A172 (cell line): ENCODE measurements at regions not wholly inside any gene's neighbourhood (a gene's known extent, or its start where the extent isn't known, plus 50 kb on each side); places are given as distances from the start of the nearest gene placed in this dataset.

Experiments
- DNase-seq: peaks from one replicate; pipeline ENCODE4 v3.0.0-alpha.2; 2015; ENCODE audit warnings: low spot score

DNA sequence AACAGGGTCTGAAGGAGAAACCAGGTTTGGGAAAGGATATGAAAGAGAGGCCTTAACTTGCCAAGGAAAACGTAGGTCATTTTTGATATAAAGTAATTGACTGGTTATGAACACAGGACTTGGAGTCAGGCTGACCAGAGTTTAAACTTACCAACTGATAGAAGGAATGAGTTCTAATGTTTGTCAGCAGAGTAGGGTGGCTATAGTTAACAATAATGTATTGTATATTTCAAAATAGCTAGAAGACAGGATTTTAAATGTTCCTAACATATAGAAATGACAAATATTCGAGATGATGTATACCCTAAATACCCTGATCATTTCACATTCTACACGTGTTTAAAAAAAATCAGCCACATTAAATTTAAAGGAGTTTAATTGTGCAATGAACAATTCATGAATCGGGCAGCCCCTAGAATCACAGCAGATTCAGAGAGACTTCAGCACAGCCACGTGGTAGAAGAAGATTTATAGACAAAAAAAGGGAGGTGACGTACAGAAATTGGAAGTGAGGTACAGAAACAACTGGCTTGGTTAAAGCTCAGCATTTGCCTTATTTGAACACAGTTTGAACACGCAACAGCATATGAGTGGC lies 52.5 kb upstream of the PLEKHG7 start:
- DNase-seq: no peak

DNA sequence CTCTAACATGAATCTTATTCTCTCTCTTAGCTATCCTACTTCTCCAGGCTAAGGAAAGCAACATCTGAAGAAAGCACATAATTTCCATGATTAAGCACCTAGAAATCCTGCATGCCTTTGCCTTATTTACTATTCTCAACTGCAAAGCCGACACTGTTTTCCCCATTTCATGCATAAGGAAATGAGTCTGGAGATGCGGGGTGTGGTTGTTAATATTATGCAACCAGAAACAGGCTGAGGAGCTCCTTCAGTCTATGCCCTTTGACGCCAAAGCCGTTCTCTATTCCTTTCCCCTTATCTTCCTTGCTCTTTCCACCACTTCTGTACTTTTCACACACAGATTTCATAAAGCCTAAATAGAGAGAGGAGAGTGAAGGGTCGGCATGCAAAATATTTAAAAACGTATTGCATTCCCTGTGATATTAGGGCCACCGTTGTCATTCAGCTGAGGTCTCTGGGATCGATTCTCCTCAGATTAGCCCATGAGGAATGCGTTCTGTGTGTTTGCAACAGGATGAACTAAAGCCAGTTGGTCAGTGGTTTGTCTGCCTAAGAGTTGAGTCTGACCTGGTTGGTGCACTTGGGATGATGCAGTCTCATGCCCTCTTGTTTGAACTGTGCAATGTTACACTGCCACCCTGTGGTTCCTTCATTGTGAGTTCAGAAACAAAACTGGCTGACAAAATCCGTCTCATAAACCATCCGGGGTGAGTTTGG lies 53.1 kb upstream of the PLEKHG7 start:
- peak; percentile 74 for DNase-seq

GRCh38 chr12:92648242-92649031 lies 54.4 kb upstream of the PLEKHG7 start:
- no peak for DNase-seq

- no peak for DNase-seq
Measured at GRCh38 chr12:92641291-92641690, 61.5 kb upstream of the PLEKHG7 start.

DNA sequence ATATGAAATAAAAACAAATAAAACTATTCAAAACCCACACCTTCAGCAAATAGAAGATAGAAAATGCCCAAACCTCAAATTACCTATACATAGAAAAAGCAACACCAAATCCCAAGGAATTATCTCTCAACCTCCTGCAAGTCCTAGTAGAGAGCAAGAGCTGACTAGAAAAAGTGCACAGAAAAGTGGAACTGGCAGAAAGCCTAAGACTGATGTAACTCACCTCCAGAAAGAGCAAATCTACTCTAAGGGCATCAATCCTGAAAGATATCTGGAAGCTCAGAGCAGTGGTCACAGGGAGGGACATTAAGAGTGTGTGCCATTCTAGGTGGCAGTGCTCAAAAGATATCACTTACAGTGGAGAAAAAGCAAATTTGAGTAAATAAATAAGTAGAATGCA lies 62.1 kb upstream of the PLEKHG7 start:
- no peak for DNase-seq

- DNase-seq: no peak
Measured at GRCh38 chr12:92639017-92639416, 63.8 kb upstream of the PLEKHG7 start.

- DNase-seq: no peak
Measured at GRCh38 chr12:92634730-92635129, 68.1 kb upstream of the PLEKHG7 start.

- no peak for DNase-seq
Measured at GRCh38 chr12:92634202-92634601, 68.6 kb upstream of the PLEKHG7 start.

DNA sequence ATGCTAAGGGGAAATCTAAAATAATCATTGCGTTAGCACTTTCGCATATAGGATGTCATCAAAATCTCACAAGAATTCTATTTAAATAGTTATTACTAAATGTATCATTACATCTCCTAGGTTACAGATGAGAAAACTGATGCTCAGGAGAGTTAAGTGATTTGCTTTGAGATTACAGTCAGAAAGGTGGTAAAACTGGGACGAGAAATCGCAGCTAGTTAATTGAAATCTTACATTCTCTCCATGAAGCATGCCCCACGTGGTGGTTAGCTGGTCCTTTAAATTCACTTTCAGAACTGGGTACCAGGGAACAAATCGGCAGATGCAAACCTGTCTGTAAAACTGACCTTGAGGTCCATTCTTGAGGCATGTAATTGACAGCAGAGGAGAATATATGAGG lies 71.8 kb upstream of the PLEKHG7 start:
- DNase-seq: no peak

DNA sequence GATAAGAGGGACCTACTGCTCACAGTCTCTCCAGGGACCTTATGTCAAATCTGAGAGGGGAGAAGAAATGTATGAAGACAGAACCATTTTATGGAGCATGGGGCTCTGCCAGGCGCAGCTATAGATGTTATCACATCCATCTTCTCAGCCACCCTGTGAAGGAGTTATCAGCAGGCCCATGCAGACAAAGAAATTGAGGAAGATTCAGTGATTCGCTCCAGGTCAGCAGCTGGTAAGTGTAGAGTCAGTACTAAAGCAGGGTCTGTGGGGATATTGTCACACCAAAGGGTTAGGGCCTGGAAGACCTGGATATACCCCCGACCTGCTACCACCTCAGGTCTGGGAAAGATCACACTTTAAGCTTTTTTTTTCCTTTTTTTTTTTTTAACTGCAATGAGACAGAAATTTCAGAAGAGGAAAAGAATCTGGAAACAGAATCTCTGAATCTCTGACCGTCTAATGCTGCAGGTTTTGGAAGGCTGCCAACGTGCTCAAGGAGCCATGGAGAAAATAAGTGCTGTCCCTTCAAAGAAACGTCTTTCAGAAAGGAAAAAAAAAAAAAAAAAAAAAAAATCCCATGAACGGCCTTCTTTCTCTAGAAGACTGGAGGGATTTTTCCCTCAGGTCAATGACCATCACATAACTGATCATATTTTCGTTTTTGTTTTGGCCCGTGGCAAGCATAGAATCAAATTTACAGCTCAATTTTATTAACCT lies 73.3 kb upstream of the PLEKHG7 start:
- no peak for DNase-seq

DNA sequence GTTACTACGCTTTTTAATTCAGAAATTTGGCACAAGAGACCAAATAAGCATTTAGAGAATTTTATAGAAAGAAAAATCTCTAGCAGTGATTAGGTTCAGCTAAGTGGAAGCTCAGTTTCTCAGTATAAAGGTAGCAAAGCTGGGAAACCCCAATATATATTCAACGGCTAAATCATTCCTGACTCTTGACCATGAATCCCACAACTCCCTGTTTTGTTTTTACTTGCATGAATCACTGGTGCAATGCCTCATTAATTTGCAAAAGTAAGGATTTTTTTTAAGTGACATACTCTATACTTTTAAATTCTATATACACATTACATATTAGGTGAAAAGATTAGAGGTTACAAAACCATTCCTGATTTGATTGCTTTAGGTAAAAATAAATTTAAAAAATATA lies 74.3 kb upstream of the PLEKHG7 start:
- peak; percentile 13 for DNase-seq

- no peak for DNase-seq
Measured at GRCh38 chr12:92627511-92627910, 75.3 kb upstream of the PLEKHG7 start.

- no peak for DNase-seq
Measured at GRCh38 chr12:92625639-92626310, 77.0 kb upstream of the PLEKHG7 start.

DNA sequence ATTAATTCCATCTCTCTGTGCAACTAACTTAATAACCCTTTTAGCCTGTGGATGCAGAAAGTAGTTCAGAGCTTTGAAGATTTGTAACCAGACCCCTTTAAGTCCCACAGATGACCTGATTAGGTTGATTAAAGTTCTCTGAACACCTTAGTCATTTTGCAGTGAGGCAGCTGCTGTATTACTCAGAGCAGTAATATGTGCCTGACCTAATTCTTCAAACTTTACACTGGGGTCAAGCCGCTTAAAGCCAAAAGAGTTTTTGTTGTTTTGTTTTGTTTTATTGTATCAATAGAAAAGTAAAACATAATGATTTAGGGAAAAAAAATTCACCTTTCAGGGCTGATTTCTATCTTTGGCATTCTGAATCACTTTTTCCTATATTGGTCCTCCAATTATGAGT lies 78.6 kb upstream of the PLEKHG7 start:
- DNase-seq: peak; percentile 55

- no peak for DNase-seq
Measured at GRCh38 chr12:92623386-92623785, 79.4 kb upstream of the PLEKHG7 start.

- DNase-seq: no peak
Measured at GRCh38 chr12:92621833-92622232, 81.0 kb upstream of the PLEKHG7 start.

DNA sequence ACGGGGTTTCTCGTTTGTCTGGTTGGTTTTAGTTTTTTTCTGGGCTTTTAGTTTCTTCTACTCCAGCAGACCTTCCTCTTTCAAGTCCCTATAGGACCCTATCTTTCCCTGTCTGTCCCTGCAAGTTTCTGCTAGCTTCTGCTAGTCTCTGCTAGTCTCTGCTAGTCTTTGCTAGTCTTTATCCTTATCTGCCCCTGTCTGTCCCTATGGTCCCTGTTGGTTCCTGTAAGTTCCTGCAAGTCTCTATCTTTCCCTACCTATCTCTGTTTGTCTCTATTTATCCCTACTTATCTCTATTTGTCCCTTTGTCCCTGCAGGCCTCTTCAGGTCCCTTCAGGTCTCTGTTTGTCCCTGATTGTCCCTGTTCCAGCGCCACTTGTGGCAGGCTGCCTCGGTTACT lies 81.5 kb upstream of the PLEKHG7 start:
- DNase-seq: no peak

DNA sequence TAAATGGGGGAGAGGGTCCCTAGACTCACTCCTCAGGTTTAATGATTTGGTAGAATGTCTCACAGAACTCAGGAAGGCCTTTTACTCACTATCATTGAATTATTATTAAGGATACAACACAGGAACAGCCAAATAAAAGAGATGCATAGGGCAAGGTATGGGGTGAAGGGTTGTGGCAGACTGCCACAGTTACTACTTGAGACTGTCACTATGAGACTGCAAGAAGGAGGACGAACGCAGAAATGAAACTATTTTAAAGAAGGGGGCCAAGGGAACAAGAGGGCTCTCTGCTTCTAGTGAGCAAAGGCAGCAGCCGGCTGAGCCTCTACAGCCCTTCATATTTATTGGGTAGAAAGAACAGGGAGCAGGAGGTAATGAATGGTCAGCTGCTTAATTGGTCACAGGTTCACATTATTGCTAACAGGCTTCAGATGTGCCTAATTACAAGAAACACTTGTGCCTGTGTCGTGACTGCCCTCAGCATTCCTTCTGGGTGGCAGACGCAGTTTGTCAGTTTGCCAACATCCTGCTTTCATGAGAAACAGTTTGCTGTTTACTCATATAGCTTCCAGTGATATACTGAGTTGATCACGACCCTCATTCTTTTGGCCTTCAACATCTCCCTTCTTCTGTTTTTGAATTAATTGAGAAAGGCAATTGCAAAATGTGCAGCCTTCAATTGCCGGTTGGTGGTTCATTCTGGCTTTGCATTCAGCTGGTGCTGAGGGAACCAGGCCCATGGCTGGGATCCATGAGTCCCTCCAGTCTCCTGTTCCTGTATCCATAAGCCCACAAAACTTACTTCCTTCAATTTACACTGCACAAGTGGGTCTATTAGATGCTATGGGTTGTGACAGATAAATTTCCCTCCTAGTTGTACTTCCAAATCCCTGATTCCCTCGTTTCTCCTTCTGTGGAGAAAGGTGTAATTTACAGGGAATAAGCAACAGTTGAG lies 82.8 kb upstream of the PLEKHG7 start:
- DNase-seq: no peak

GRCh38 chr12:92619026-92619425 lies 83.8 kb upstream of the PLEKHG7 start:
- DNase-seq: no peak

GRCh38 chr12:92615703-92616102 lies 87.1 kb upstream of the PLEKHG7 start:
- DNase-seq: no peak

DNA sequence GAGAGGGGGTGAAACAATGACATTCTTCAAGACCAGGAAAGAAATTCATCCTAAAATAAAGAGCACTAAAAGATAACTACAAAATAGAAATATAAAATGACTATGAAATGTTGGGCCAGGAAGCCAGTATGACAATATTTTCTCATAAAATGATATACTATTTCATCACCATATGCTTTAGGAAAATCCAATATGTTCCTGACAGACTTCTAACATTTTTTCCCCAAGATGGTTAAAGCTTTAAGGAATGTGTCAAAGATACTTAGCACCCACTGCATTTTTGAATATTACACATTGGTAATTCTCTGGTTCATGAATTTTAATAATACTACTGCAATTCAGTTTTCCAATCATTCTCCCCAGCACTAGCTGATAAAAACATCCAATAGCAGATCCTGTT lies 87.7 kb upstream of the PLEKHG7 start:
- no peak for DNase-seq
